ENCODE measurements at regions not wholly inside any gene's neighbourhood (a gene's known extent, or its start where the extent isn't known, plus 50 kb on each side); places are given as distances from the start of the nearest gene placed in this dataset.
"Not testable (repeated sequence)": the region's sequence is repeated elsewhere in the genome, so short reads cannot be mapped to it uniquely, and the experiment has no call there.

DNA sequence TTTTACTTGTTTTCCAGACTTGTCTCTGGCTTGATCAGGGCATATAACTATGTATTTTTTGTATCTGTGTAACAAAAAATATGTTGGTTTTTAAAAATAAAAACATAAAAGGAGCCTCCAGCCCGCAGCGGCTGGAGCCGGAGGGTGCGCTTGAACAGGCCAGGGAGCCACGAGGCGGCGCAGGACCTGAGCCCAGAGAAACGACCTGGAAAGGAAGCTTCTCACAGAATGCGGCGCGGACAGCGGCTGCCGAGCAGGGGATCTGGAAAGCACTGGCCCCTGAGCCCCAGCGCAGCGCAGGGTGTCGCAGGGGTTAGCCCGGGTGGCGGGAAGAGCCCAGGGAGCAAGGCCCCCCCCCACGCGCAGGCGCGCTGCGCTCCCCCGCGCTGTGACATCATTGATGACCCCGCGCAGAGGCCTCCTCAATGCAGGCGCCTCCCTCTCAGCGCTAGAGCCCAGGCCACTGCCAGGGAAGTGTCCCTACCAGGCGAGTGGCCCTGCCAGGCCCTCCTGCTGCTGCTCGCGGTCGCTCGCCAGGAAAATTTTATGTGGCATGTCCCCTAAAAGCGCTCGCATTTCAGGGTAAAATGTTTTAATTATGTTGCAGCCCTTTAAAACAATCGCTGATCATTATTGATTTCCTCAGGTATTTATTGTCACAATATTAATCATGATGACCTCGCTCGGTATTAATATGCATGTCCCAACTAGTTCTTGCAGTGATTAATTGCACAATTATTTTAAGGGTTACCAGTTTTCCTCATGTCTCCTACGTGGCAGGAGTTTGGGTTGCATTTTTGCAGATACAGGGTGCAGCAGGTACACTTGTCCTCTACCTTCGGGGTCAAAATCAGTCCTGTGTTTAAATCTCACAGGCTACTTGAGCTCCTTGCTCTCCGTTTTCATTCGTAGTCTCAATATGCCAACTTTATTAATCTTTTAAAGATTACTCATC, 134.2 kb downstream of the USP22 start:
- Mint-ChIP-seq H3K27me3 (no peaks in the 10 kb centered on the region), H3K4me1 (ENCODE audit: low read depth) (peaks cover 5% of the 10 kb centered on the region), H3K9me3 (ENCODE audit: low read depth) (no peaks in the 10 kb centered on the region), H3K27ac (peak overlapping the region; percentile 96), H3K36me3 (ENCODE audit: insufficient read depth) (no peaks in the 10 kb centered on the region), H3K4me3 (ENCODE audit: low read depth) (peak overlapping the region; percentile 63)
- TF ChIP-seq, protein P1, sequence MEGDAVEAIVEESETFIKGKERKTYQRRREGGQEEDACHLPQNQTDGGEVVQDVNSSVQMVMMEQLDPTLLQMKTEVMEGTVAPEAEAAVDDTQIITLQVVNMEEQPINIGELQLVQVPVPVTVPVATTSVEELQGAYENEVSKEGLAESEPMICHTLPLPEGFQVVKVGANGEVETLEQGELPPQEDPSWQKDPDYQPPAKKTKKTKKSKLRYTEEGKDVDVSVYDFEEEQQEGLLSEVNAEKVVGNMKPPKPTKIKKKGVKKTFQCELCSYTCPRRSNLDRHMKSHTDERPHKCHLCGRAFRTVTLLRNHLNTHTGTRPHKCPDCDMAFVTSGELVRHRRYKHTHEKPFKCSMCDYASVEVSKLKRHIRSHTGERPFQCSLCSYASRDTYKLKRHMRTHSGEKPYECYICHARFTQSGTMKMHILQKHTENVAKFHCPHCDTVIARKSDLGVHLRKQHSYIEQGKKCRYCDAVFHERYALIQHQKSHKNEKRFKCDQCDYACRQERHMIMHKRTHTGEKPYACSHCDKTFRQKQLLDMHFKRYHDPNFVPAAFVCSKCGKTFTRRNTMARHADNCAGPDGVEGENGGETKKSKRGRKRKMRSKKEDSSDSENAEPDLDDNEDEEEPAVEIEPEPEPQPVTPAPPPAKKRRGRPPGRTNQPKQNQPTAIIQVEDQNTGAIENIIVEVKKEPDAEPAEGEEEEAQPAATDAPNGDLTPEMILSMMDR (IDR thresholded peaks at IDR 0.05; ENCODE audit: unreplicated experiment): peak; percentile 66
- DNase-seq (ENCODE audit: low spot score, unreplicated experiment): peak; percentile 86

DNA sequence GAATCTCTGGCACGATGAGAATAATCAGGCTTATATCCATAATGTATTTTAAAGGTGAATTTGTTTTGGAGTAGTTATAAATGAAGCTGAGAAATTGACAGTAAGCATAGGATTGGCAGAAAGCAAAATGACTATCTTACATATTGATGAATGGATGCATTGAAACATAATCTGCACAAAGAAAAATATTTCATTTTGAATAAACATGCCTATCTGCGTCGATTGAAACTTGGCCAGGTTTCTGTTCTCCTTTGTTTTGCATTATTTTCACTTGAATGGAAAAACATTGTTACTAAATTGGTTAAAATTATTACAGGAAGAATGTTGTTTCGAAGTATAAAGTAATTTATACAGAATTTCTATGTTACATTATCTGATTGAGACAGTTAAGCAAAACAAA, 128.2 kb downstream of the USP22 start:
- DNase-seq (ENCODE audit: low spot score, unreplicated experiment): no peak
- TF ChIP-seq, protein P1 (IDR thresholded peaks at IDR 0.05; ENCODE audit: unreplicated experiment): no peak
- H3K36me3 Mint-ChIP-seq (ENCODE audit: insufficient read depth): peaks cover 16% of the 10 kb centered on the region

DNA sequence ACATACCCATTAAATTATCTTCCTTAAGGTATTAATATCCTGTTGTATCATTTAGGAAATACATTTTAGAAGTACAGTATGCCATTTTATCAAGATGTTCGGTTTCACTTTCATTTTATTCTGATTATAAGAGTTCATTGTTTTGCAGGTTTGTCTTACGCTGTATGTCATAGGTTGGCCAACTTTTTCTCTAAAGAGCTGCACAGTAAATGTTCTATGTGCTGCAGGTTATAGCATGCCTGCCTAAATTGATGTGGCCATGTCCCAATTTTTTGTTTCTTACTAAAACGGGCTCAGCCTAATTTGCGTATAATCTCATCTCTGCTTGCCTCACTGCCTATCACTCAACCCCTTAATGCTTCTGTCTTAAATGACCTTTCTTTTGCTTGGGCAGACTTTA, 126.4 kb downstream of the USP22 start:
- peaks cover 16% of the 10 kb centered on the region for H3K36me3 Mint-ChIP-seq (ENCODE audit: insufficient read depth)
- no peaks in the 10 kb centered on the region for H3K4me1 Mint-ChIP-seq (ENCODE audit: low read depth)
- H3K9me3 Mint-ChIP-seq (ENCODE audit: low read depth): no peaks in the 10 kb centered on the region
- no peak for DNase-seq (ENCODE audit: low spot score, unreplicated experiment)
- no peaks in the 10 kb centered on the region for H3K27me3 Mint-ChIP-seq
- no peak overlapping the region for H3K27ac Mint-ChIP-seq
- H3K4me3 Mint-ChIP-seq (ENCODE audit: low read depth): no peak overlapping the region
- TF ChIP-seq, protein P1 (IDR thresholded peaks at IDR 0.05; ENCODE audit: unreplicated experiment): no peak

More for the DNA sequence above, 128.2 kb downstream of the USP22 start:
- no peaks in the 10 kb centered on the region for H3K27me3 Mint-ChIP-seq
- H3K4me1 Mint-ChIP-seq (ENCODE audit: low read depth): no peaks in the 10 kb centered on the region
- no peak overlapping the region for H3K27ac Mint-ChIP-seq
- H3K9me3 Mint-ChIP-seq (ENCODE audit: low read depth): no peaks in the 10 kb centered on the region
- no peak overlapping the region for H3K4me3 Mint-ChIP-seq (ENCODE audit: low read depth)

DNA sequence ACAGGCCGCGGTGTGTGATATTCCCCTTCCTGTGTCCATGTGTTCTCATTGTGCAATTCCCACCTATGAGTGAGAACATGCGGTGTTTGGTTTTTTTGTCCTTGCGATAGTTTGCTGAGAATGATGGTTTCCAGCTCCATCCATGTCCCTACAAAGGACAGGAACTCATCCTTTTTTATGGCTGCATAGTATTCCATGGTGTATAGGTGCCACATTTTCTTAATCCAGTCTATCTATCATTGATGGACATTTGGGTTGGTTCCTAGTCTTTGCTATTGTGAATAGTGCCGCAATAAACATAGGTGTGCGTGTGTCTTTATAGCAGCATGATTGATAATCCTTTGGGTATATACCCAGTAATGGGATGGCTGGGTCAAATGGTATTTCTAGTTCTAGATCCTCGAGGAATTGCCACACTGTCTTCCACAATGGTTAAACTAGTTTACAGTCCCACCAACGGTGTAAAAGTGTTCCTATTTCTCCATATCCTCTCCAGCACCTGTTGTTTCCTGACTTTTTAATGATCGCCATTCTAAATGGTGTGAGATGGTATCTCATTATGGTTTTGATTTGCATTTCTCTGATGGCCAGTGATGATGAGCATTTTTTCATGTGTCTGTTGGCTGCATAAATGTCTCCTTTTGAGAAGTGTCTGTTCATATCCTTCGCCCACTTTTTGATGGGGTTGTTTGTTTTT, 125.1 kb downstream of the USP22 start:
- peaks cover 16% of the 10 kb centered on the region for H3K36me3 Mint-ChIP-seq (ENCODE audit: insufficient read depth)
- not testable (repeated sequence) for H3K4me3 Mint-ChIP-seq (ENCODE audit: low read depth); H3K4me1 Mint-ChIP-seq (ENCODE audit: low read depth); H3K27me3 Mint-ChIP-seq; H3K27ac Mint-ChIP-seq; H3K9me3 Mint-ChIP-seq (ENCODE audit: low read depth); DNase-seq (ENCODE audit: low spot score, unreplicated experiment)

DNA sequence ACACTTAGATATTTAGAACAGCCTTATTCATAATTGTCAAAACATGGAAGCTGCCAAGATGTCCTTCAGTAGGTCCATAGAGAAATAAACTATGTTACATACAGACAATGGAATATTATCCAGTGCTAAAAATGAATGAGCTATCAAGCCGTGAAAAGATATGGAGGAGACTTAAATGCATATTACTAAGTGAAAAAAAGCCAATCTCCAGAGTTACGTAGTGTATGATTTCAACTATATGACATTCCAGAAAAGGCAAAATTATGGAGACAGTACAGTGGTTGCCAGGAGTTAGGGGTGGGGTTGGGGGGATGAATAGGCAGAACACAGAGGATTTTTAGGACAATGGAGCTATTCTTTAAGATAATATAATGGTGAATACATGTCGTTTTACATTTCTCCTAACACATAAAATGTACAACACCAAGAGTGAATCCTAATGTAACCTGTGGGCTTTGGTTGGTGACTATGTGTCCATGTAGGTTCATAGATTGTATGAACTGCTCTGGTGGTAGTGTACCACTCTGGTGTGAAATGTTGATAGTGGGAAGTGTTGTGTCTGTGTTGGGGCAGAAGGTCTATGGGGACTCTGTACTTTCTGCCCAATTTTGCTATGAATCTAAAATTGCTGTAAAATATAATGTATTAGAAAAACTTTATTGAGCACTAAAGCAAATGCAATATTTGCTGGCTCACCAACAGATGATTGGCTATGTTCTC, 122.6 kb downstream of the USP22 start:
- H3K27me3 Mint-ChIP-seq: no peaks in the 10 kb centered on the region
- H3K4me3 Mint-ChIP-seq (ENCODE audit: low read depth): no peak overlapping the region
- no peaks in the 10 kb centered on the region for H3K9me3 Mint-ChIP-seq (ENCODE audit: low read depth)
- TF ChIP-seq, protein P1 (IDR thresholded peaks at IDR 0.05; ENCODE audit: unreplicated experiment): no peak
- H3K4me1 Mint-ChIP-seq (ENCODE audit: low read depth): peaks cover 2% of the 10 kb centered on the region
- no peak for DNase-seq (ENCODE audit: low spot score, unreplicated experiment)
- peaks cover 16% of the 10 kb centered on the region for H3K36me3 Mint-ChIP-seq (ENCODE audit: insufficient read depth)
- H3K27ac Mint-ChIP-seq: no peak overlapping the region
